ENCODE measurements at regions not wholly inside any gene's neighbourhood (a gene's known extent, or its start where the extent isn't known, plus 50 kb on each side); places are given as distances from the start of the nearest gene placed in this dataset.

DNA sequence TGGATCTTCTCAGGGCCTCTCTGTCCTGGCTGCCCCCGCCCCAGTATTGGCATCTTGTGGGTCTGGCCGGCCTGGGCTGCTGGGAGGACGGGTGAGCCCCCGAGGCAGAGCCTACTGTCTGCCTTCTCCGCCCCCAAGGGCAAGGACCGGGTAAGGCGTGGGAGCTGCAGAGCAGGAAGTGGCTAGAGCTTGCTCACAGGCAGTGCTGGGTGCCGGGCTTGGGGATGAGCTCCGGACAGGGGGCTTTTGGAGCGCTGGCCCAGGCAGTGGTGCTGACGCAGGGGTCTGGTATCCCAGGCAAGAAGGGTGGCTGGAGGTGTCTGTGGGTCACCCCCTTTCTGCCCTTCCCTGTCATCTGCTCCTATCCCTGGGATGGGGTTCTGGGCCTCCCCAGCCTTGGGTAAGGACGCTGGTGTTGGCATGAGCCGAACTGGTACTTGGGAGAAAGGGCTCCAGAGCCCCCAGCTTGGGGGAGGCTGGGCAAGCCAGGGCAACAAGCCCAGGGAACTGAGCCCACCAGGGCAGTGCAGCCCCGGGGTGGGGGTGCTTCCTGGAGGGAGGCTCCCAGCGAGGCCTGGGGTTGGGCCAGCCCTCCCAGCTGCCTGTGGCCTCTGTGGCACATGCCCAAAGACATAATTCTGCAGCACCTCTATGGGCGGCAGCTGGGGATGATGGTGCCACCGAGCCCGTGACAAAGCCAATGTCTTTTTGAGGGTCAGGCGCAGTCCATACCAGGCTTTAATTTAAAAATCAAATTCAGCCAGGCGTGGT lies 126.3 kb downstream of the KIF26A start:
- no peak for TF ChIP-seq ZNF274 (IDR thresholded peaks at IDR 0.05; ENCODE audit: borderline replicate concordance, low read depth, low read length)
- TF ChIP-seq IRF2 (CRISPR knock-in tag; IDR thresholded peaks at IDR 0.05): no peak
- TF ChIP-seq SRSF9 (IDR thresholded peaks at IDR 0.05; ENCODE audit: borderline replicate concordance, low read depth, low read length): no peak
- TF ChIP-seq, protein P1, sequence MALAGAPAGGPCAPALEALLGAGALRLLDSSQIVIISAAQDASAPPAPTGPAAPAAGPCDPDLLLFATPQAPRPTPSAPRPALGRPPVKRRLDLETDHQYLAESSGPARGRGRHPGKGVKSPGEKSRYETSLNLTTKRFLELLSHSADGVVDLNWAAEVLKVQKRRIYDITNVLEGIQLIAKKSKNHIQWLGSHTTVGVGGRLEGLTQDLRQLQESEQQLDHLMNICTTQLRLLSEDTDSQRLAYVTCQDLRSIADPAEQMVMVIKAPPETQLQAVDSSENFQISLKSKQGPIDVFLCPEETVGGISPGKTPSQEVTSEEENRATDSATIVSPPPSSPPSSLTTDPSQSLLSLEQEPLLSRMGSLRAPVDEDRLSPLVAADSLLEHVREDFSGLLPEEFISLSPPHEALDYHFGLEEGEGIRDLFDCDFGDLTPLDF (CRISPR knock-in tag; IDR thresholded peaks at IDR 0.05): no peak

Measured in K562 (cell line).